Calu3 (cell line): ENCODE measurements at regions not wholly inside any gene's neighbourhood (a gene's known extent, or its start where the extent isn't known, plus 50 kb on each side); places are given as distances from the start of the nearest gene placed in this dataset.

ENCODE experiments used
- BruUV-seq: library from RNA; stranded (reverse); fragments of 400-500 nt; replicated peaks from 2 replicates; lab custom pipeline; 2021; lab: Mats Ljungman, UMichigan
- CTCF ChIA-PET: fragments of 300-600 bp; sonication (Branson Sonifier 250); formaldehyde crosslinking; loops from one replicate; lab custom pipeline; 2022; ENCODE audit warnings: antibody characterized with exemption; lab: Charles Lee
- DNase-seq: peaks from one replicate; pipeline ENCODE4 v3.0.0; 2022
- H3K27ac Mint-ChIP-seq: one replicate; pipeline ENCODE4 v1.8.0; 2022; ENCODE audit warnings: mixed read lengths; ENCODE audit not compliant: unreplicated experiment
- H3K27me3 Mint-ChIP-seq: one replicate; pipeline ENCODE4 v1.8.0; 2022; ENCODE audit warnings: mixed read lengths; ENCODE audit not compliant: unreplicated experiment
- H3K36me3 Mint-ChIP-seq: one replicate; pipeline ENCODE4 v1.8.0; 2022; ENCODE audit warnings: mild to moderate bottlenecking, moderate library complexity, mixed read lengths; ENCODE audit not compliant: insufficient read depth, unreplicated experiment
- H3K4me1 Mint-ChIP-seq: one replicate; pipeline ENCODE4 v1.8.0; 2022; ENCODE audit warnings: mild to moderate bottlenecking, low read depth, mixed read lengths; ENCODE audit not compliant: unreplicated experiment
- H3K4me3 Mint-ChIP-seq: one replicate; pipeline ENCODE4 v1.8.0; 2022; ENCODE audit warnings: mild to moderate bottlenecking, low read depth, moderate library complexity, mixed read lengths; ENCODE audit not compliant: unreplicated experiment
- H3K9me3 Mint-ChIP-seq: one replicate; pipeline ENCODE4 v1.8.0; 2022; ENCODE audit warnings: low read depth, mixed read lengths; ENCODE audit not compliant: unreplicated experiment
- intact Hi-C: fragments of 100-400 bp; cut with micrococcal nuclease; formaldehyde crosslinking; loops from one replicate; pipeline ENCODE4 v1.10.0; 2022; ENCODE audit not compliant: unreplicated experiment
- TF ChIP-seq, protein P1 (sequence below): fragments of 200-600 bp; IDR thresholded peaks from one replicate; pipeline ENCODE4 v1.8.0; 2022; ENCODE audit warnings: antibody characterized with exemption; ENCODE audit not compliant: unreplicated experiment

DNA sequence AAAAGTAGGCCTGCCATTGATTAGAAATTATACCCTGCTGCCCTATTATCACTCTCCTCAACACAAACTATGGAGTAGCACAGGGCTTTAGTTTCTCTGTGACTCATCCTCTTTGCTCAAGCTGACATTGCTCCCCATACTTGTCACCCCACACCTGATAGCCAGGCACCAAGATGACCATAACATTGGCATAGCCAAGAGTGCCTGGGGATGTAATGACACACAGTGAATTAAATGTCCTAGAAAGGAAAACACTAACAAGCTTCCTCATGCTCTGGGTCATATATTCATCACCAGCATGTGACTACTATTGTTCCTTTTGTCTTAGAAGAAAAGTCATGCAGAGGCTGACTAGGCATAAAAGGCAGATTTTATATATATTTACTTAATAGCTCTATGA lies 137.8 kb upstream of the RND3 start:
- BruUV-seq = no TSS peak
- TF ChIP-seq, protein P1, sequence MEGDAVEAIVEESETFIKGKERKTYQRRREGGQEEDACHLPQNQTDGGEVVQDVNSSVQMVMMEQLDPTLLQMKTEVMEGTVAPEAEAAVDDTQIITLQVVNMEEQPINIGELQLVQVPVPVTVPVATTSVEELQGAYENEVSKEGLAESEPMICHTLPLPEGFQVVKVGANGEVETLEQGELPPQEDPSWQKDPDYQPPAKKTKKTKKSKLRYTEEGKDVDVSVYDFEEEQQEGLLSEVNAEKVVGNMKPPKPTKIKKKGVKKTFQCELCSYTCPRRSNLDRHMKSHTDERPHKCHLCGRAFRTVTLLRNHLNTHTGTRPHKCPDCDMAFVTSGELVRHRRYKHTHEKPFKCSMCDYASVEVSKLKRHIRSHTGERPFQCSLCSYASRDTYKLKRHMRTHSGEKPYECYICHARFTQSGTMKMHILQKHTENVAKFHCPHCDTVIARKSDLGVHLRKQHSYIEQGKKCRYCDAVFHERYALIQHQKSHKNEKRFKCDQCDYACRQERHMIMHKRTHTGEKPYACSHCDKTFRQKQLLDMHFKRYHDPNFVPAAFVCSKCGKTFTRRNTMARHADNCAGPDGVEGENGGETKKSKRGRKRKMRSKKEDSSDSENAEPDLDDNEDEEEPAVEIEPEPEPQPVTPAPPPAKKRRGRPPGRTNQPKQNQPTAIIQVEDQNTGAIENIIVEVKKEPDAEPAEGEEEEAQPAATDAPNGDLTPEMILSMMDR = no peak
- Mint-ChIP-seq H3K27ac (no peak overlapping the region), H3K27me3 (no peaks in the 10 kb centered on the region), H3K4me3 (no peak overlapping the region), H3K36me3 (no peaks in the 10 kb centered on the region), H3K9me3 (peaks cover 2% of the 10 kb centered on the region), H3K4me1 (peaks cover 10% of the 10 kb centered on the region)
- no peak for DNase-seq
- CTCF ChIA-PET = no interaction called here
- intact Hi-C loops = no loop called here

DNA sequence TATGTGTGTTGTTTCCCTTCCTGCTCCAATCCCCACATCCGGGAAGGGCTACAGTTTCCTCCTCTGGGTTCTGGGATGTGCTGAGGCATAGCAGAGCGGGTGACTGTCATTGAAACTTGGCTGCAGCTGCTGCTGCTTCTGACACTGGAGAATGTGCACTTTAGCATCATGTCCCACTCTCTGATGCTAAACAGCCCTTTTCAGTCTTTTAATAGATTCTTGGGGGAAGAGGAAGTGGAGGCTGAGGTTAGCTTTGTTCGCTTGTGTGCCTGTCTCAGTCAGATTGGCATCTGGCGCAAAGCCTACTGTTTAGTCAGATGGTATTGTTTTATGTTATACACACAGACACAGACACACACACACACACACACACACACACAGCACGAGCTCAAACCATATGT lies 136.5 kb upstream of the RND3 start:
- DNase-seq = no peak
- TF ChIP-seq, protein P1 = no peak
- CTCF ChIA-PET = no interaction called here
- no peaks in the 10 kb centered on the region for H3K27me3 Mint-ChIP-seq
- H3K4me1 Mint-ChIP-seq = peaks cover 10% of the 10 kb centered on the region
- H3K9me3 Mint-ChIP-seq = peaks cover 2% of the 10 kb centered on the region
- no peak overlapping the region for H3K27ac Mint-ChIP-seq
- no peak overlapping the region for H3K4me3 Mint-ChIP-seq
- intact Hi-C loops = loop anchor here (5.0 kb wide), 1 partner anchor 428 kb away; no protein-coding TSS in a partner anchor
- no TSS peak for BruUV-seq
- H3K36me3 Mint-ChIP-seq = no peaks in the 10 kb centered on the region

DNA sequence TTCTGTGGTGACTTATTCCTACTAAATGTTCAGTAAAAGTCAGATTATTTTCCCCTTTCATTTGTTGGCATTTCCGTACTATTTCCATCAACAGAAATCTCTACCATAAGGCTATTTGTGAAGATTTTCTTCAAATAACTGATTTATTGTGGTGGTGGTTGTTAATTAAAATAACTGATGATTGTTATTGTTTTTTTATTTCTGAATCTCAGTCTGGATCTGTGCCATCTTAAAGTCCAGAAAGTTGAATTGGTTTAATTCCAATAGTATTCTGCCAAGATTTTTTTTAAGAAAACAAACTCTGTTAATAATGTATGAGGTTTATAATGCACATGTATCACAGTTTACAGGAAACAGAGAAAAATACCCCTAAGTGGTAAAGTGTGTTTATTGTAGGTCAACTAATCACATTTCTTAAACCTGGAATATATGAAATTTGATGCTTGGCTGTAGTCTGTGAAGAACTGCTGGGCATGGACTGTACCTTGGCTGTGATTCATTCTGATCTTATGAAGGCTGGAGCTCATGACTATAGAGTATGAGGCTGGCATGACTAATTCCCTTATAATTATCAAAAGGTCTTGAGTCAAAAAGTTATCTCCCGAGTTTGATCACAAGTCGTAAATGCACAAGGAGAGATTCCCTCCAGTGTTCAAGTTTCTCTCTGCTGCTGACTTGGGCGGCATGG lies 134.2 kb upstream of the RND3 start:
- H3K36me3 Mint-ChIP-seq = no peaks in the 10 kb centered on the region
- intact Hi-C loops = loop anchor here (5.0 kb wide), 1 partner anchor 431 kb away; no protein-coding TSS in a partner anchor
- H3K4me1 Mint-ChIP-seq = peaks cover 10% of the 10 kb centered on the region
- CTCF ChIA-PET = interaction anchor here (0.5 to 0.8 kb wide), 3 partner anchors 306 to 1034 kb away, joined by 3 to 9 read pairs (median 4); no protein-coding TSS in a partner anchor
- H3K4me3 Mint-ChIP-seq = no peak overlapping the region
- no TSS peak for BruUV-seq
- TF ChIP-seq, protein P1 = no peak
- H3K9me3 Mint-ChIP-seq = peaks cover 4% of the 10 kb centered on the region
- H3K27ac Mint-ChIP-seq = no peak overlapping the region
- no peaks in the 10 kb centered on the region for H3K27me3 Mint-ChIP-seq
- no peak for DNase-seq

DNA sequence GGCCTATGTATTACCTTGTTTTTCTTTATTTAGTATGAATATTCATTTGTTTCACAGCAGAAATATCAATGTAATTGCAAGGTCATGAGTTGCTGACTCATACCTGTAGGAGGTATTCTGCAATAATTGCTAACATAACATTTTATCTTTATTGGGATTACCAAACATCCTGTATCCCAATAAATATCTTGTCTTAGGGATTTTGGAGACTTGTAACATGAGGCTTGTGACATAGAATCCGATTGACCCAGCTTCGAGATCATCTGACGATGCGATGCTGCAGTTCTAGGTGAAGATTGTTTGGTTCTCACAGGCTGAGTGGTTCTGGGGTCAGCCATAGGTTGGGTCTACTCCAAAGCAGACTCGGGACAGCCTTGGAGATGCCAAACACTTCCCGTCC lies 133.4 kb upstream of the RND3 start:
- H3K36me3 Mint-ChIP-seq = no peaks in the 10 kb centered on the region
- H3K4me1 Mint-ChIP-seq = peaks cover 10% of the 10 kb centered on the region
- BruUV-seq = no TSS peak
- intact Hi-C loops = loop anchor here (5.0 kb wide), 1 partner anchor 431 kb away; no protein-coding TSS in a partner anchor
- CTCF ChIA-PET = interaction anchor here (0.7 kb wide), 1 partner anchor 454 kb away, joined by 3 read pairs; no protein-coding TSS in a partner anchor
- TF ChIP-seq, protein P1 = no peak
- no peak overlapping the region for H3K4me3 Mint-ChIP-seq
- DNase-seq = no peak
- peaks cover 4% of the 10 kb centered on the region for H3K9me3 Mint-ChIP-seq
- H3K27ac Mint-ChIP-seq = peak overlapping the region; percentile 33
- H3K27me3 Mint-ChIP-seq = no peaks in the 10 kb centered on the region
